Upper lobe of left lung (tissue), 6 donors: ENCODE measurements at regions not wholly inside any gene's neighbourhood (a gene's known extent, or its start where the extent isn't known, plus 50 kb on each side); places are given as distances from the start of the nearest gene placed in this dataset.
A peak's percentile ranks its signal among the peaks of the same experiment; 100 is the strongest.

Experiments
- ATAC-seq, 2 donors: fragments of 200-7000 bp; cut with Tn5 transposase; one replicate each; pipeline ENCODE4 v1.9.1; 2022; ENCODE audit warnings: mild to moderate bottlenecking in 2 of 2, moderate library complexity in 2 of 2; ENCODE audit not compliant: low FRiP score in 2 of 2
- DNase-seq, 2 donors: peaks; one replicate each; pipeline ENCODE4 v3.0.0-alpha.2; 2019 to 2020
- H3K27ac ChIP-seq, 4 donors: fragments of 200-600 bp; sonication (generic); one replicate each; pipeline ENCODE4 v1.5.1; 2016 to 2019
- H3K27me3 ChIP-seq, 4 donors: fragments of 200-600 bp; sonication (generic); one replicate each; pipeline ENCODE4 v1.5.1; 2017 to 2019
- H3K36me3 ChIP-seq, 4 donors: fragments of 200-600 bp; sonication (generic); one replicate each; pipeline ENCODE4 v1.5.1; 2016 to 2019
- H3K4me1 ChIP-seq, 4 donors: fragments of 200-600 bp; sonication (generic); one replicate each; pipeline ENCODE4 v1.5.1; 2018 to 2019
- H3K4me3 ChIP-seq, 4 donors: fragments of 200-600 bp; sonication (generic); one replicate each; pipeline ENCODE4 v1.5.1; 2017 to 2019; ENCODE audit warnings: mild to moderate bottlenecking in 2 of 4, moderate library complexity in 1 of 4
- H3K9me3 ChIP-seq, 4 donors: fragments of 200-600 bp; sonication (generic); one replicate each; pipeline ENCODE4 v1.5.1; 2018 to 2019
- EP300 ChIP-seq, 4 donors: sonication (generic); formaldehyde crosslinking; IDR thresholded peaks; one replicate each; pipeline ENCODE4 v1.5.1; 2017; ENCODE audit warnings: antibody characterized with exemption in 4 of 4, control low read depth in 2 of 4
- POLR2A ChIP-seq, 4 donors: fragments of 450-650 bp; IDR thresholded peaks; one replicate each; pipeline ENCODE4 v1.5.1; 2016 to 2017; ENCODE audit warnings: antibody characterized with exemption in 4 of 4, mild to moderate bottlenecking in 2 of 4
- POLR2AphosphoS5 ChIP-seq, 2 donors: sonication (generic); formaldehyde crosslinking; IDR thresholded peaks; one replicate each; pipeline ENCODE4 v1.5.1; 2017; ENCODE audit warnings: antibody characterized with exemption in 2 of 2
- WGBS, 2 donors: methylation state at CpG; one replicate each; pipeline ENCODE4 v1.1.5; 2017 to 2018; 5-methylcytosine and 5-hydroxymethylcytosine counted together
- TF ChIP-seq, protein P1 (sequence below), 6 experiments: fragments of 450-650 bp in 4 of 6; fragments of 200-600 bp in 2 of 6; sonication (generic) in 2 of 6; IDR thresholded peaks; one replicate each; pipeline ENCODE4 v1.5.1; 2016 to 2019; ENCODE audit warnings: antibody characterized with exemption in 6 of 6
- donor health status: DM: no; HTN: no; CAD: no; lungs with moderate emphysema.
- donor health status: DM: no; HTN: yes; CAD: no; lungs with severe emphysema.

DNA sequence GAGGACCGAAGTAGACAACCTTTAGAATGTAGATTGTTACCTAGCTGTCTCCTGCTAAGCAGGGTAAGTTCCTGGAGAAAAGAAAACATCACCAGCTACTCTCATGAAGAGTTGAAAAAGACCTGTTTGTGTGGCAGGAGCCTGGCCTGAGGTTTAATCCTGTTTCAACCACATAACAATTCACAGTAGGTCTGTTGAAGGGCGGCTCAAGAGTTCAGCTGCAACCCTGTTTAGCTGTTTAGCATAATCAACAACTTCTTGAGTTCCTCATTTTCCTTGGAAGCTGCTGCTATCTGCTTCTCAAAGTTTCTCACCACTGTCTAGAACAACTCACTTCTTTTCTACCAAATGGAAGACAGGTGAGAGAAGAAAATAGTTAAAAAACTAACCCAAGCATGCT lies 170.4 kb upstream of the TET2 start:
- DNase-seq = no peak
- Histone ChIP-seq H3K9me3 (no peaks in the 10 kb centered on the region), H3K4me3 (no peak overlapping the region), H3K4me1 (no peaks in the 10 kb centered on the region), H3K27me3 (no peaks in the 10 kb centered on the region), H3K36me3 (no peaks in the 10 kb centered on the region), H3K27ac (no peak overlapping the region)
- 81 to 92% methylated on average over 2 of the region's 2 CpGs for WGBS, 2 donors
- no peak for ATAC-seq
- TF ChIP-seq POLR2A (IDR thresholded peaks at IDR 0.05) (no peak), POLR2AphosphoS5 (IDR thresholded peaks at IDR 0.05) (no peak), EP300 (IDR thresholded peaks at IDR 0.05) (no peak)
- TF ChIP-seq, protein P1, sequence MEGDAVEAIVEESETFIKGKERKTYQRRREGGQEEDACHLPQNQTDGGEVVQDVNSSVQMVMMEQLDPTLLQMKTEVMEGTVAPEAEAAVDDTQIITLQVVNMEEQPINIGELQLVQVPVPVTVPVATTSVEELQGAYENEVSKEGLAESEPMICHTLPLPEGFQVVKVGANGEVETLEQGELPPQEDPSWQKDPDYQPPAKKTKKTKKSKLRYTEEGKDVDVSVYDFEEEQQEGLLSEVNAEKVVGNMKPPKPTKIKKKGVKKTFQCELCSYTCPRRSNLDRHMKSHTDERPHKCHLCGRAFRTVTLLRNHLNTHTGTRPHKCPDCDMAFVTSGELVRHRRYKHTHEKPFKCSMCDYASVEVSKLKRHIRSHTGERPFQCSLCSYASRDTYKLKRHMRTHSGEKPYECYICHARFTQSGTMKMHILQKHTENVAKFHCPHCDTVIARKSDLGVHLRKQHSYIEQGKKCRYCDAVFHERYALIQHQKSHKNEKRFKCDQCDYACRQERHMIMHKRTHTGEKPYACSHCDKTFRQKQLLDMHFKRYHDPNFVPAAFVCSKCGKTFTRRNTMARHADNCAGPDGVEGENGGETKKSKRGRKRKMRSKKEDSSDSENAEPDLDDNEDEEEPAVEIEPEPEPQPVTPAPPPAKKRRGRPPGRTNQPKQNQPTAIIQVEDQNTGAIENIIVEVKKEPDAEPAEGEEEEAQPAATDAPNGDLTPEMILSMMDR (IDR thresholded peaks at IDR 0.05) = no peak

DNA sequence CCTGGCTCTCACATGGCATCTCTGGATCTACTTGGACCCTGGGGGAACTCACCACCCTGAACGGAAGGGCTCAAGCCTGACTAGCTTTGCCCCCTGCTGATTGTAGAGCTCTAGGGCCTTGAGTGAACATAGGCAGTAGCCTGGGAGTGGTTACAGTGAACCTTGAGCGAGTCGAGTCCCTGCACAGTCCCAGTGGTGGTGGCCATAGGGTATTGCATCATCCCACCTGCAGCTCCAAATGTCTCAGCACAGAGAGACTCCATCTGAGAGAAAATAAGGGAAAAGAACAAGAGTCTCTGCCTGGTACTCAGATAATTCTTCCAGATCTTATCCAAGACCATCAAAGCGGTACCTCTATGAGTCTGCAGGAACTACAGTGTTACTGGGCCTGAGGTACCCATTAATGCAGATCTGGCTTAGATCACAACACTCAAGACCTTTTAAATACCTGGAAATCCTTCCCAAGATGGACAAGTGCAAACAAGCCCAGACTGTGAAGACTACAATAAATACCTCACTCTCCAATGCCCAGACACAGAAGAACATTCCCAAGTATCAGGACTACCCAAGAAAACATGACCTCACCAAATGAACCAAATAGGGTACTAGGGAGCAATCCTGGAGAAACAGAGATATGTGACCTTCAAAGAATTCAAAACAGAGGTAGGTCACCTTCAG lies 167.5 kb upstream of the TET2 start:
- Histone ChIP-seq H3K9me3 (no peaks in the 10 kb centered on the region), H3K4me1 (no peaks in the 10 kb centered on the region), H3K27me3 (no peaks in the 10 kb centered on the region), H3K27ac (no peak overlapping the region), H3K36me3 (no peaks in the 10 kb centered on the region), H3K4me3 (no peak overlapping the region)
- ATAC-seq = no peak
- no peak for TF ChIP-seq POLR2AphosphoS5 (IDR thresholded peaks at IDR 0.05)
- WGBS, 2 donors = 96% methylated on average over 4 of the region's 4 CpGs
- no peak for DNase-seq

DNA sequence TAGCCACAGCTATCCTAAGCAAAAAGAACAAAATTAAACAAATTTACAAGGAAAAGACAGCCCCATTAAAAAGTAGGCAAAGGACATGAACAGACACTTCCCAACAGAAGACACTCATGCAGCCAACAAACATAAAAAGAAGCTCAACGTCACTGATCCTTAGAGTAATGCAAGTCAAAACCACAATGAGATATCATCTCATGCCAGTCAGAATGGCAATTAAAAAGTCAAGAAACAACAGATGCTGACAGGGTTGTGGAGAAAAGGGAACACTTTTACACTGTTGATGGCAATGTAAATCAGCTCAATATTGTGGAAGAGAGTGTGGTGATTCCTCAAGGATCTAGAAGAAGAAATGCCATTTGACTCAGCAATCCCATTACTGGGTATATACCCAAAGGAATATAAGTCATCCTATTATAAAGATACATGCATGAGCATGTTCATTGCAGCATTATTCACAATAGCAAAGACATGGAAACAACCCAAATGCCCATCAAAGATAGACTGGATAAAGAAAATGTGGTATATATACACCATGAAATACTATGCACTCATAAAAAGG lies 163.0 kb upstream of the TET2 start:
- no peaks in the 10 kb centered on the region for H3K27me3 ChIP-seq
- DNase-seq (no peak), ATAC-seq (no peak)
- H3K27ac ChIP-seq = no peak overlapping the region
- no peaks in the 10 kb centered on the region for H3K36me3 ChIP-seq
- 54% methylated on average over 1 of the region's 1 CpG for WGBS, 2 donors
- TF ChIP-seq POLR2AphosphoS5 (IDR thresholded peaks at IDR 0.05) (no peak), POLR2A (IDR thresholded peaks at IDR 0.05) (no peak), EP300 (IDR thresholded peaks at IDR 0.05) (no peak)
- TF ChIP-seq, protein P1 (IDR thresholded peaks at IDR 0.05) = no peak
- no peak overlapping the region for H3K4me3 ChIP-seq
- no peaks in the 10 kb centered on the region for H3K9me3 ChIP-seq
- no peaks in the 10 kb centered on the region for H3K4me1 ChIP-seq

DNA sequence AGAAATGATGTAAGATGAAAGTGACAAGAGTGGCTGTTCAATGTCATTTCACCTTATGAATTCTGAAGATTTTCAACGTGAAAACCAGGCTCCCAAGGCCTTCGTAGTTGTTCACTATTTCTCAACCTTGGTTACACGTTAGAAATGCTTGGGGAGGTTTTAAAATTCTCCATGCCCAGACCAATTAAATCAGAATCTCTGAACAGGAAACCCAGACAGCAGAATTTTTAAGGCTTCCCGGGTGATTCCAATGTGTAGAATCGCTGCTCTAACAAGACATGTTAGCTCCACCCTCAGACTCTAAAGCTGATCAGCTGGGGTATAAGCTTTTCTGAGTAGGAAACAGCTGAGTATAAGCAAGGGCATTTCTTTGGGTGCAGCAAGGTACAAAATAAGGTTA lies 160.4 kb upstream of the TET2 start:
- WGBS, 2 donors = 82 to 83% methylated on average over 5 of the region's 5 CpGs
- TF ChIP-seq POLR2AphosphoS5 (IDR thresholded peaks at IDR 0.05) (no peak), POLR2A (IDR thresholded peaks at IDR 0.05) (no peak), EP300 (IDR thresholded peaks at IDR 0.05) (no peak)
- TF ChIP-seq, protein P1 (IDR thresholded peaks at IDR 0.05) = no peak

DNA sequence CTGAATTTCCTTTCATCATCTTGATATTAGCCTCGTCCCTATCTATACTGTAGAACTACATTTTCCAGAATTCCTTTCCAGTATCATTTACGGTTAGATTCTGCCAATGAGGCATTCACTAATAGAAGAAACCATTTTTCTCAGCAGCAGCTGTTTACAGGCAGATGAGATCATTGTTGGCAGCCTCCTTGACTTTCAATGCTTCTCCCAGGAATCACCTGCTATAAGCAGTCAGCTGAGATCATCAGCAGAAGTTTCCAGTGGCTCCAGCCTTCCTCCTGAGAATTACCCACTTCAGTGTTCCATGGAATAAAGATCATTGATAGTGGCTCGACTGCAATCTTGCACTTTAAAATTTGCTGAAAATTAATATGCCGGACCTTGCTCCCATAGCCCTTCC lies 157.3 kb upstream of the TET2 start:
- ATAC-seq = no peak
- WGBS, 2 donors = 67 to 70% methylated on average over 4 of the region's 4 CpGs

More for the DNA sequence above, 160.4 kb upstream of the TET2 start:
- ATAC-seq = no peak
- H3K4me3 ChIP-seq = no peak overlapping the region
- no peaks in the 10 kb centered on the region for H3K27me3 ChIP-seq
- no peak overlapping the region for H3K27ac ChIP-seq
- H3K4me1 ChIP-seq = no peaks in the 10 kb centered on the region
- H3K9me3 ChIP-seq = no peaks in the 10 kb centered on the region
- H3K36me3 ChIP-seq = no peaks in the 10 kb centered on the region
- DNase-seq = no peak

DNA sequence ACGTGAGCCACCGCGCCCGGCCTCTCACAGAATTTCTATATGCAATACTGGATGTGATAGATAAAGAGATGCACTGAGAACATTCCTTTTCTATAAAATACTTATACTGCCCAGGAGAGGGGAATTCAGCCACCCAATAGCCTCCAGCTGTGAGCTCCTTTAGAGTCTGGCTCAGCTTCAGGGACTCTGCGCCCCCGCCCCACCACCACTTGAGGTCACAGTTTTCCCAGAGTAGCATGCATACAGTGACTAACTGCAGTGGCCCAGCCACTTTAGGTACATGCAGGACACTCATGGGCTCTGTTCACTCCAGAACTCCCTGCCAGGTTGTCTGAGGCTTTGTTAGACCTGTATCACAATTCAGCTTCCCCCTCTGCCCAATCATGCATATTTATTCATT lies 144.4 kb upstream of the TET2 start:
- Histone ChIP-seq H3K36me3 (no peaks in the 10 kb centered on the region), H3K4me1 (no peaks in the 10 kb centered on the region), H3K27ac (no peak overlapping the region), H3K9me3 (no peaks in the 10 kb centered on the region), H3K4me3 (no peak overlapping the region), H3K27me3 (no peaks in the 10 kb centered on the region)
- peak in 1 of 2 donors; percentile 11 for DNase-seq
- TF ChIP-seq POLR2A (IDR thresholded peaks at IDR 0.05) (no peak), POLR2AphosphoS5 (IDR thresholded peaks at IDR 0.05) (no peak), EP300 (IDR thresholded peaks at IDR 0.05) (no peak)
- TF ChIP-seq, protein P1 (IDR thresholded peaks at IDR 0.05) = no peak
- no peak for ATAC-seq
- 90 to 93% methylated on average over 6 of the region's 6 CpGs for WGBS, 2 donors

More for the DNA sequence above, 157.3 kb upstream of the TET2 start:
- DNase-seq = no peak
- H3K27ac ChIP-seq = no peak overlapping the region
- no peaks in the 10 kb centered on the region for H3K36me3 ChIP-seq
- no peaks in the 10 kb centered on the region for H3K4me1 ChIP-seq
- peaks cover 0 to 8% (median 0%) of the 10 kb centered on the region in 4 donors for H3K9me3 ChIP-seq
- H3K4me3 ChIP-seq = no peak overlapping the region
- no peaks in the 10 kb centered on the region for H3K27me3 ChIP-seq
- TF ChIP-seq POLR2AphosphoS5 (IDR thresholded peaks at IDR 0.05) = no peak
